GM18498 (cell line): ENCODE measurements at regions not wholly inside any gene's neighbourhood (a gene's known extent, or its start where the extent isn't known, plus 50 kb on each side); places are given as distances from the start of the nearest gene placed in this dataset.

Experiments used
- ATAC-seq: cut with Tn5 transposase; IDR thresholded peaks from one replicate; pipeline ENCODE4 v1.9.1; 2021; ENCODE audit warnings: mild to moderate bottlenecking, moderate library complexity; ENCODE audit not compliant: unreplicated experiment

DNA sequence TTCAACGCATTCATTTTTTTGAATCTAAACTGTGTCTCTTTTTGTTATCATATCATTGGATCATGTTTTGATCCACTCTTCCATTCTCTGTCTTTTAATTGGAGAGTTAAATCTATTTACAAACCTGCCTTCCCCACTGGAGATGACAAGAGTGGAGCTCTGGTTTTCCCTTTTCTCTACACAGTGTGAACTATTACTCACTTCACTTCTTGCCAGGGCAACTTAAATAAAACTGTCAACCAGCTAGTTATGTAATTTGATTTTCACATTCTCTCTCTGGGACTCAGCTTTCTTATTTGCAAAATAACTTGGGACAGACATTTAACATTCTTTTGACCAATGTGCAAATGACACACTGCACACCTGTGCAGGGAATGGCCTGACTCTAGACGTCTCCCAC lies 230.8 kb upstream of the CST7 start:
- ATAC-seq, result no peak

DNA sequence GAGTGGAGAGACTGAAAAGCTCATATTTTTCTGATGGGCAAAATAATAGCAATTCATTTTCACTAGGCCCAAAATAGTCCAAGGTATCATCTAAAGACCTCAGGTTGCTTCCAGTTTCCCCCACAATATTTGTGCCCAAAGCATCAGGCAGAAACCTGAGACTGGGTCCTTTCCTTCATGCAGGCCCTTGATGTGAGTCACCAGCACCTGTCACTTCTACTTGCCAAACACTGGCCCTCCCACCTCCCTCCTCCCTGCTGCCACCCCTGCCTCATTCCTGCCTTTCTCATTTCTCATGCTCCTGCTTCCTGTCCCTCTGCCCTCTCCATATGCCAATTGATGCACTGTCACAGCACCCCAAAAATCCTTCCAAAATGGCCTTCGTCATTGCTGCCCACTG lies 230.4 kb upstream of the CST7 start:
- ATAC-seq, result no peak

DNA sequence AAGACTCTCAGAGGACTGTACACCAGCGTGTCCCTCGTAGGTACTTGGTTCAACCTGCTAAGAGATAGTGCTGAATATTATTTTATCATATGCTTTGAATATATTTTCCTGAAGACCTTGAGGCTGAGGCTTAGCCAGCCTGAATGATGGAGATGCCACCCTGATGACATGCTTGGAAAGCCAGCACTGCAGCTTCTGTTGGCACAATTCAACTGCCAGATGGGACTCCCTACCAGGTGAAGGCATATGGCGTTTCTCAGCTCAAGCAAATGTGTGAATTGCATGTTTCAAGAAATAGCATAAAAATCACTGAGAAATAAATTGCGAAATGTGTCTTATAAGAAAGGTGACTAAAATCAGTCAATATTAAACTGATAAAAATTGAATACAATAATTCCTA lies 228.1 kb upstream of the CST7 start:
- ATAC-seq, result no peak

DNA sequence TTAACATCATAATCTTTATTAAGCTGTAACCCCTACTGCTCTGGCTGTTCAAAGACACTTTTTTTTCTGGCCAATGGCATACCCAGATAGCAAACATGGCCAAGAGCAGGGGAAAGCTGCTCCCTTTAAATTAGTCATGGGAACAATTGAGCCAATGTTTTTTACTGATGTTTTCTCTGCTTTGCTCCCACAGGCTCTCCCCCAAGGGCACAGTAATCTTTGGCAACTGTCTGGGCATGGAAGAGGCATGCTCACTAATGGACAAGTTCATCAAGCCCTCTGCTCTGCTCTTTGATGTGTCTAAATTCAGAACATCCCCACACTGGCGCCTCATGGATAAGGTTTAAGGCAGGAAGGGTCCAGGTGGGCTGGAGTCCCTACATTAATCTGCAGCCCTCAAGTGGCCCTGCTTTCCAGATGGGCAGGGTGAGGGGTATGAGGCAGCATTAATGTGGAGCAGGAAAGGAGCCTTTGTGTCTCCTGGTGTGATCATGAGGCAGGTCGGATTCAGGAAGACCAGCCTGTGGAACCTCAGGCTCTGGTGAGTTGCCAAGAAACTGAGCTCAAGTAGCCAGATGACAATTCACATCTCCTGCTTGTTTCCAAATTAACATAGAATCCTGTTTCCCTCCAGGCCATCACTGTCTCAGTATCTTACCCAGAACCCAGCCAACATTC lies 227.0 kb upstream of the CST7 start:
- ATAC-seq, result no peak

DNA sequence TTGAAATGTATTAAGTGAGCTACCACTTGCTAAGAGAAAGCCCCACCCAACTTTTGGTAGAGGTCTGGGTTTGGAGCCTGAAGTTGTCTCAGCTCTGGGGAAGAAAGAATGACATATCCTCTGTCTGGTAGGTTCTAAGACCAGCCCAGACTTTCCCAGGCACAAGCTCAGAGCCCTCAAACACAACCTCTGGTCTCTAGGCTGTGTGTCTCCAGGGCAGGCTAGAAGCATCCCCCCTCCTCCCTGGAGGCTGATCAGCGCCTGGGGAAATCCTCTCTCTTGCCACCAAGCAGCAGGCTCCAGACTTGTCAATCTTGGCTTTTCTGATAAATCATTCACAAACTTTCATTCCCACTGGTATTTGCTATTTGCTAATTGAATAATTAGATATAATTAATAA lies 226.5 kb upstream of the CST7 start:
- no peak for ATAC-seq

DNA sequence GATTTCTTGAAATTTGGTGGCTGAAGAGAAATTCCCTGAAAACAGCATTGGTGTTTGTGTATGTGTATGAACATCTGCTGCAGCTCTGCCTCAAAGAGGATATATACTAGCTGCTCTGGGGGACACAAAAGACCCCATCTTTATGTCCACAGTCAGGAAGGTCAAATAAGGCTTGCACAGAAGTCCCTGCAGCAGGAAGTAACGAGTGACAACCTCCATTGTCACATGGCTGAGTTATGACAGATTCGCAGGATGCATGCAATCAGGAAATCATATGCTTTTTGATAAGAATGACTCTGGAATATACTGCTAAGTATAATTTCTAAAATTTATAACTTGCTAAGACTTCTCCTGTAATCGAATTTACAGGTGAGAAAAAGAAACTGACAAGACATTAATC lies 225.9 kb upstream of the CST7 start:
- no peak for ATAC-seq

DNA sequence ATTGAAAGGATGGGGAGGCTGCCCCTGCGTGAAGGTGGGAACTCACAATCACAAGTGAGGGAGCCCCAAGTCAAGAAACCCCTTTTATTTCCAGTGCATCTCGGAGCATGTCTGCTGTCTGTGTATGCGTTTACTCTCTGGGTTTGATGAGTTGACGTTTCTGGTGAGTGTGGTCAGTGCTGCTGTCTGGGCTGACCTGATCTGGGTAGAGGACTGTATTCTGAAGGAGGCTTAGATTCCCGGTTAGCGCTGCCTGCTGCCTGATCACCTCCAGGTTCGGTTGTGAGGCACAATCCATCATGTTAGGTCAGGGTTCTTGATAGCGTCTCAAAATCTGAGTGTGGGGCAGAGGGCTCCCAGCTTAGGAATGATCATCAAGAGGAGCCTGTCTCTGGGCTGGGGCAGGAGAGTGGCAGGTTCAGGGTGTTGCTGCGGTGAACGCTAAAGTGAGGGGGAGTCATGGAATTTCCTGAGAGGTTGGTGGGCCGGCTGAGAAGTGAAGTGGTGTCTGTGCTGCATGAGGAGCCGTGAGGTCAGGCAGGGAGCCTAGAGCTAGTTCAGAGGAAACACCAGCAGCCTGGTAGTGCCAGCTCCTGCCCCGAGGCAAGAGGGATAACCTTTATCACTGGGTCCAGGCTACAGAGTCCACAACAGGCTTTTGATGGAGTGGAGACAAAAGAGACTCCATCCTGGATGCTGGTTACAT lies 225.3 kb upstream of the CST7 start:
- ATAC-seq, result no peak

DNA sequence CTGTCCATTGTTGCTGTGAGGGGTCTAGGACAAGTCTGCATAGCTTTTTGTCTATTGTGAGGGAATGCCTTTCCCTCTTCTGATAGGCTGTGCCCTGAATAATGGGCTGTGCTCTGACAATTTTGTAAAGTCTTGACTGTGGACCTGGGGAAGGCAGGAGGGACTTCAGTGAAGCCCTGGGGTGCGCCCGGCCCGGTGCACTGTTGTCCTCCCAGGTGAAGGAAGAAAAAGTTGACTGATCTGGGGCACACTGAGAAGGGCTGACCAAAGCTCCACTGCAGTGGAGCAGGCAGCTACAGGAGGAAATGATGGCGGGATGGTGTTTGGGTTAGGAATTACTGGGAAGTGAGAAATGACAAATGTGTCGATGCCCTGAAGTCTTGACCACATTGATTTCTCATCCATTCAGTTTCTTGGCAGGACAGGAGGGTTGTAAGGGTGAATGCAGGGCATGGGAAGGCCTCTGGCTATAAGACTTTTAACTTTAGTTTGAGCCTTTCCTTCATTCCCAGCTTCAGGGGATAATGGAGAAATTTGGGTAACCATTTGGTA lies 224.0 kb upstream of the CST7 start:
- no peak for ATAC-seq

DNA sequence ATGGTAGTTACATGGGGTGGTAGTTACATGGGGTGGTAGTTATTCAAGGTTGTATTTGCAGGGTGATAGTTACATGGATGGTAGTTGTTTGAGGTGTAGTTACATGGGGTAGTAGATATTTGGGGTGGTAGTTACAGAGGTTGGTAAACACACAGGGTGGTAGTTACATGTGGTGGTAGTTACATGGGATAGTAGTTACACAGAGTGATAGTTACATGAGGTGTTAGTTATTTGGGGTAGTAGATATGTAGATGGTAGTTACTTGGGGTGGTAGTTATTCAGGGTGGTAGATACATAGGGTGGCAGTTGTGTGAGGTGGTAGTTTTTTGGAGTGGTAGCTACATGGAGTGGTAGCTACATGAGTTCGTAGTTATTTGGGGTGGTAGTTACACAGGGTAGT lies 221.3 kb upstream of the CST7 start:
- no peak for ATAC-seq

DNA sequence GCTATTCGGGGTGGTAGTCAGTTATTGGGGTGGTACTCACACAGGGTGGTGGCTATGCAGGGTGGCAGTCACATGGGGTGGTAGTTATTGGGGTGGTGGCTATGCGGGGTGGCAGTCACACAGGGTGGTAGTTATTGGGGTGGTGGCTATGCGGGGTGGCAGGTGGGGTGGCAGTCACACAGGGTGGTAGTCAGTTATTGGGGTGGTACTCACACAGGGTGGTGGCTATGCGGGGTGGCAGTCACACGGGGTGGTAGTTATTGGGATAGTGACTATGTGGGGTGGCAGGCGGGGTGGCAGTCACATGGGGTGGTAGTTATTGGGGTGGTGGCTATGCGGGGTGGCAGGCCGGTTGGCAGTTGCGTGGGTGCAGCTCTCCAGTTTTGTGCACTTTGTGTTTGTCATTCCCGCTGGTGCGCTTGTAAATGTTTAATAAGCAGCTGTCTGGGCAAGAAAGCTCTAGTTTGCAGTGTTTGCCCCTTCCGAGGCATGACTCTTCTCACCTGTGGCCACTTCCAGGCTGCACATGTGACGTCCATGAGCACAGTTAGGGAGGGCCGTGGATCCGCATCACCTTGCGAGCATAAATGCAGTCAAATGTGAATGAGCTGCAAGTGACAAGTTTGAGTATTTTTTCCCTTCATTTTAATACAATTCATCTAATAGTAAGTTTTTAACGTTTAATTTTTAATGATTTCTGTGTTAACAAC lies 219.0 kb upstream of the CST7 start:
- no peak for ATAC-seq

DNA sequence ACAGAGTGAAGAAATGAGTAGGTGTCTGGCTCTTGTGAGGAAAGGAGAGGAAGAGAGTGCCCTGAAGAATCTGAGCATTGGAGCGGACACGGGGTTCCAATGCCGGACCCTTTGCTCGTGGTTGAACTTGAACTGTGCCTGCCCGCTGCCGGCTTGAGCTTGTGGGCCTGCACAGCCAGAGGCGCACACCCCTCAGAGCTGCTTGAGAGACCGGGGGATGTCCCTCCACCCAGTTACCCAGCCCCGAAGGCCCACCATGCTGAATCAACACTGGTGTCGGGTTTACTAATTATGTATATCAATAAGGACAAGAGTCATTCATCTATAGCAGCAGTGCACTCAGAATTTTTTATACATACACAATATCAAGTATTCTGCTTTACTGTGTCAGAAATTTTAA lies 218.3 kb upstream of the CST7 start:
- no peak for ATAC-seq

DNA sequence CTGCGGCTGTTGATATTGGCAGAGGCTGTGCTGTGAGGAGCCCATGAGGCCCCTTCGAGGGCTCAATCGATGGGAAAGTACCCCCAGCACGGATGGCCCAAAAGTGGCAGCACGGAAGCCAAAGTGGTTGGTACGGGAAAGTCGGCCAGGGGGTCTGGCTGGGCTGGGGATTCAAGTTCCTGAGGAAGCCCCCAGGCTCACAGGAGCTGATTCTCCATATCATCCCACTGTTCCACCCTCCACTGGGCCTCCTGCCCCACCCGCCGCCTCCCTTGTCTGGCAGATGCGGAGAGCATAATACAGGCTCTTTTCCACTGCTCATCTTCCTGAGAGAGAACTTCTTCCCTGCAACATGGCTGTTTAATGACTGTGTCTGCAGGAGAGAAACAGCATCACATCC lies 217.8 kb upstream of the CST7 start:
- no peak for ATAC-seq

DNA sequence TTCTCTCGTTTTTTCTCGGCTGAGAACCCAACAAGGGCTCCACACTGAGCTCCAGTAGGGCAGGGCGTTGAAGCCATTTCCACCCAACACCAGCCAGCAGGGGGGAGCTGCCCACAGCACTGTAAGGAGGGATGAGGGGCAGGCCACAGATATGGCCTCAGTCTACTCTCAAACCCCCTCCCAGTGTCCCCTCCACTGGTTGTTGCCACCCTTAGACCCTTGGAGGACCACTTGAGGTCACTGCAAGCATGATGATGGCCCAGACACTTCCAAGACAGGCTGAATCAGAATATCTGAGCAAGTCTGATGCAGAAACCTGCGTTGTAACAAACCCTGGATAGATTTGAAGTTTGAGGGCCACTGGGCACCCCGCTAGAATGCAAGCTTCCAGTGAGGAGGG lies 217.0 kb upstream of the CST7 start:
- no peak for ATAC-seq

DNA sequence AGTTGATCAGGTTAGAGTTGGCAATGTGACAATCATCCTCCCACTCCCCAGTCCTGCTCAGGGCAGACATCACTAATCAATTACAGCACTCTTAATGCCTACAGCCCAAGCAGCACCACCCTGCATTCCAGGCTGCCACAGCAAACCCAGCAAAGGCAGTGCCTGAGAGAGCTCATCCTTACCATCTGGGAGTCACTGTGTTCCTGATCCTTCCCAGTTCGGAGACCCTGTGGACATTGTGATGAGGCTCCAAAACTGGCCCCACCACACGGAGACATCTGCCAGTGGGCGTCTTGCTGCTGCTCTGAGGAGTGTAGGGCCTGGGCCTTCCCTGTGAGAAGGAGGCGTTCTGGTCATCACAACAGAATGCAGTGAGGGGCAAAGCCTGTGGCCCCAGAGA lies 216.5 kb upstream of the CST7 start:
- ATAC-seq, result no peak

DNA sequence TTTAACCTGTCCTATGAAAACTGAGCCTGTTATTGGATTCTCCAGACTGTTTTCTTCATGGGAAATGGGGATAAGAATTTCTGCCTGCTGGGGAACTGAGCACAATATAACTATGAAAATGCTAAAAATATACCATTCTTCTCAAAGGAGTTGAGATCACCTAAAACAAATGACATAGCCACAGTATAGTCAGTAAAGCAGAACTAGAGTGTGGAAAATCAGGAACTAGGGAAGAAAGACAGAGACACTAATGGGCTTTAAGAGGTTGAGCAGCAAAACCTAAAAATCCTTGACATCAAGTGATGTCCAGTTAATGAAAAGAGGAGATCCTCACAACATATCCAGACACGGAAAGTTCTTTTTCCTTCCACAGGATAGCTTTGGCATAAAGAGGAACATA lies 215.7 kb upstream of the CST7 start:
- no peak for ATAC-seq

DNA sequence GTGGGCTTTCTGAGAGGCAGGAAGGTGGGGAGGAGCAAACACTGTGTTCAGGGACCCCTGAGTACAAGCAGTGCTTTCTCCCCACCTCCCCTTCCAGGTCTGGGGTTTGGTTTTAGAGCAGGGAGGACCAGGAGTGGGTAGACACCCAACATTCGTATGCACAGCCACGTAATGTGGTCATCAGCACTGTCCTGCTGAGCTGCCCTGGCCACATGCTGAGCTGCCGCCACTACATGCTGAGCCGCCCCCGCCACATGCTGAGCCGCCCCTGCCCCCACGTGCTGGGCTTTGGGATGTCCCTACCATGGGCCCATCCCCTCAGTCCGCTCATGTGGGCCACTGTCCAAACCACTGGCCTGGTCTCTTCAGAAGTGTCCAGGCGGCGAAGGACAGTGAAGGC lies 214.9 kb upstream of the CST7 start:
- no peak for ATAC-seq

DNA sequence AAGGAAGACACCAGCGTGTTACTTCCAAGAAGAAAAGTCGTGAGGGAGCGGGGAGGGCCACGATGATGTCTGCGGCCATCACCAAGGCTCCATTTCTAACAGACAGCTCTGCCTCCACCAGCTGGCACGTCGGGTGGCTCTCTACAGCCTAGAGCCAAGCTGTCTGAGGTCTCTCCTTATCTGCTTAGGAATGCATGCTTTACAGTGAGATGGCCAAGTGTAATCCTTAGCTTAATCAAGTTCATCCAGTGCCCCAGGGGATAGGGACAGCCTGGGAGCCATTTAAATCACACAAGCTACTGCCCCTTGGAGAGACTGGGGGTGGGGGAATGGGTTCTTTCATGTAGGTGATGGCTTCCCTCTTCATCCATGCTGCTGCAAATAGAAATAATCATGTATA lies 213.8 kb upstream of the CST7 start:
- no peak for ATAC-seq

DNA sequence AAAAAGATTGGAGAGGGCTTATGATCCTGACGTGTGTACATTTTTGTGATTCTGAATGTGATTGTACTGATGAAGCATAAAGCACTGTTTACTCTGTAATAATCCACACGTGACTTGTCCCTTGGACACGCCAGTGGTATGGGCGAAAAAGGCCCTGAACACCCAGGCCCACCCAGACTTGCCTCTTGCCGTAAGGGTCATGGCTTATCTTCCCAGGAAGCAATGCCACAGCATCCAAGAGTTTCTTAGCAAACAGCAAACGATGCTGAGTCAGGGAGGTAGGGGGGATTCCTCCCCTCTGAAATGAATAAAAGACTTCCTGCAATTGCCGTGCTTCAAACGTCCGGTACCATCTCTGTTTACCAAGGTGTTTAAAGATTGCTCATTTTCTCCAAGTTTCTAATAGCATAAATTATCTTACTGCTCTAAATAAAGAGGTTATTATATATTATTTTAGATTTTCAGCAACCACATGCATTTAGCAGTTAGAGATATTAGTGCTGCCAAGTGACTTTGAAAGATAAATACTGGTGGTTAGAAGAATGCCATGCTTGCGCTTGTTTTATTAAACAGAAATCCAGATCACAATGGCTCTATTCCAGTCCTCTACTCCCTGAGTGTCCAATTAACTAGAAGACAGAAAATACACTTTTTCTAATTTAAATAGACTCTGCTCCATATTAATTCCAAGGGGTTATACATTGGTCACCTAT lies 212.8 kb upstream of the CST7 start:
- ATAC-seq, result no peak

DNA sequence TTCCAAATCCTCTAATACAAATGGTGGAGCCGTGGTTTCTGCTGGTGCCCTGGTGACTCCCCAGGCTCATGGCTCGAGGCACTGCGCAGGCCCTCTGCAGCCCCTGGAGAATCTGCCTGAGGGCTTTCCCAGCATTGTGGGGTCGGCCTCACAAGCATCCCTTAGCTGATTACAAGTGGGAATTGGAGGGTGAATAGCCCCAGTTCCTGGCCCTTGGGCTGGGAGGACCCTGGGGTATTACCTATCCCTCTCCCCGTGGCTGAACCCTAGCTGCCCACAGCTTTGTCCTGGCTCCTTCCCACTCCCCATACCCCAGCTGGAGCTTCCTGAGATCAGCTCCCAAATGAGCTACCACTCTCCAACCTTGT lies 212.2 kb upstream of the CST7 start:
- no peak for ATAC-seq

DNA sequence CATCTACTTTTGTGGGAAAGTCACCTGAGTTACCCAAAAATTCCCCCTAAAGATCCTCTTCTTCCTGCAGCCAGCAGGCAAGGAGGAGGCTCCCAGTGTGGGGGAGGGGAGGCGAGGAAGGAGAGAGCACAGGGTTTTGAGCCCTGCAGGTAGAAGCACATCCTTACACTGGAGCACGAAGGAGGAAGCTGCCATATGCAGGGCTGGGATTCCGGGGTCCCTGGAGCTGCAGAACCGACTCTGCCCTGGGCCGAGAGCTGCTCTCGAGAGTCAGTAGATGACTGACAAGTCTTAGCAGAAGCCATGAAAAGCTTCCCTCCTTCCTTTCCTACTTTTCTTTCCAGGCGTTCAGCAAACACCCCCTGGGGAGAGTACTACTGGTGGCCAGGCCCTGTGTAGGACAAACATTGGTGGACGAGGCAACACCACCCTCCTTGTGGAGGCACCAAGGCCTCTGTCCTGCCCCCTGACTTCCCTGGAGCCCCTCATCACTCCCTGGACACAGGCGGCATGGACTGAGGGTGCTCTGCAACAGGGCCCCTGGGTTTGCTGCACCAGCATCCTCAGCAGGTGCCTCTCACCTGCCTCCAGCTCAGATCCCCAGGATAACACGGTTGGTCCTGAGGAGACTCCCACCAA lies 211.7 kb upstream of the CST7 start:
- no peak for ATAC-seq
